Cardiac fibroblast (primary cell): ENCODE measurements at regions not wholly inside any gene's neighbourhood (a gene's known extent, or its start where the extent isn't known, plus 50 kb on each side); places are given as distances from the start of the nearest gene placed in this dataset.
A peak's percentile ranks its signal among the peaks of the same experiment; 100 is the strongest.

Experiments
- DNase-seq, 2 donors: peaks; one replicate each; pipeline versions ENCODE4 v3.0.0 to v3.0.0-alpha.2; 2010; ENCODE audit warnings: low read depth in 2 of 2
- H3K4me3 ChIP-seq, 2 donors: replicated peaks in 1 of 2; 1 replicate in 1 of 2; 2 replicates in 1 of 2; pipeline ENCODE4 v1.5.1; 2011; ENCODE audit warnings: low read depth in 2 of 2, low read length in 2 of 2, mild to moderate bottlenecking in 2 of 2, moderate library complexity in 1 of 2
- TF ChIP-seq, protein P1 (sequence below): IDR thresholded peaks from one replicate; pipeline ENCODE4 v1.5.1; 2011; ENCODE audit warnings: low read depth, mild to moderate bottlenecking, low read length, inconsistent platforms

GRCh38 chr17:13240851-13241250 is 223.0 kb upstream of the ELAC2 start:
- no peak for DNase-seq
- TF ChIP-seq, protein P1, sequence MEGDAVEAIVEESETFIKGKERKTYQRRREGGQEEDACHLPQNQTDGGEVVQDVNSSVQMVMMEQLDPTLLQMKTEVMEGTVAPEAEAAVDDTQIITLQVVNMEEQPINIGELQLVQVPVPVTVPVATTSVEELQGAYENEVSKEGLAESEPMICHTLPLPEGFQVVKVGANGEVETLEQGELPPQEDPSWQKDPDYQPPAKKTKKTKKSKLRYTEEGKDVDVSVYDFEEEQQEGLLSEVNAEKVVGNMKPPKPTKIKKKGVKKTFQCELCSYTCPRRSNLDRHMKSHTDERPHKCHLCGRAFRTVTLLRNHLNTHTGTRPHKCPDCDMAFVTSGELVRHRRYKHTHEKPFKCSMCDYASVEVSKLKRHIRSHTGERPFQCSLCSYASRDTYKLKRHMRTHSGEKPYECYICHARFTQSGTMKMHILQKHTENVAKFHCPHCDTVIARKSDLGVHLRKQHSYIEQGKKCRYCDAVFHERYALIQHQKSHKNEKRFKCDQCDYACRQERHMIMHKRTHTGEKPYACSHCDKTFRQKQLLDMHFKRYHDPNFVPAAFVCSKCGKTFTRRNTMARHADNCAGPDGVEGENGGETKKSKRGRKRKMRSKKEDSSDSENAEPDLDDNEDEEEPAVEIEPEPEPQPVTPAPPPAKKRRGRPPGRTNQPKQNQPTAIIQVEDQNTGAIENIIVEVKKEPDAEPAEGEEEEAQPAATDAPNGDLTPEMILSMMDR = no peak
- H3K4me3 ChIP-seq = no peak overlapping the region

DNA sequence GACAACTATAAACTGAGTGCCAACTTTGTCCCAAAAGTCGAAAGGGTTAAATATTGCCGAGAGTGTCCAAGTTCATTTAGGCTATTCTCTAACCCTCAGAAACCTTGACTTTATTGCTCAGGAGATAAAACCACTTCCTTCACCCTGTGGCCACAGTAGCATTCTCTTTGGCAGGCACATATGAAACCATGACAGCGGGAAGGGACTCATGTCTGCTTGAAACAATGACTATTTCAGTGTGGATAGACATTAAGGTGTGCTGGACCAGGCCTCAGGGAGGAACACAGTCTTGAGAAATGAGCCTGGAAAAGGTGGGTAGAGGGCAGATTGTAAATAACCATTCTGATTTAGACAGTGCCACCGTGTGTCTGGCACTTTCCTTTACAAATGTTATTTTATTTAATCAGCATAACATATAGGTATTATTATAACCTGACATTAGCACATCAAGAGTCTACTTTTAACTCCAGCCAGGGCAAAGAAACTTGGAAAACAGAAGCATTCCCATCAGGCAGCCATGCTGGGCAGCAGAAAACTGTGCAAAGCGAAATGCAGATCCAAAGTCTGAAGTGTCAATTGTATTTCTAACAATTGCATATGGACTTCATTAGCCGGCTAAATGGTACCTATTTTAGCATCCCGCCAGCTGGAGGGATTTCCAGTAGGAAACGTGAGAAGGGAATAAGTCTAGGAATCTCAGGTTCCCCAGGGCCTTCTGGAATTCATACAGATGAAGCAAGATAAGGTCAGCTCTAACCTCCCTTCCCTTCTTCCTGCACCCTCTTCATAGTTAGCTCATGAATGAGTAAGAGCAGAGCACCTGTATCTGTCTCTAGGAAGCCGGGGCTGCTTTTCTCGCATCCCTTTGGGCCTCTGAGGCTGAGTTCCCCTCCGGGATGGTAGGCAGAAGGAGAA is 212.8 kb upstream of the ELAC2 start:
- TF ChIP-seq, protein P1 = no peak
- DNase-seq = no peak
- no peak overlapping the region for H3K4me3 ChIP-seq

GRCh38 chr17:13228225-13228624 is 210.4 kb upstream of the ELAC2 start:
- no peak overlapping the region for H3K4me3 ChIP-seq
- TF ChIP-seq, protein P1 = no peak
- DNase-seq = no peak

DNA sequence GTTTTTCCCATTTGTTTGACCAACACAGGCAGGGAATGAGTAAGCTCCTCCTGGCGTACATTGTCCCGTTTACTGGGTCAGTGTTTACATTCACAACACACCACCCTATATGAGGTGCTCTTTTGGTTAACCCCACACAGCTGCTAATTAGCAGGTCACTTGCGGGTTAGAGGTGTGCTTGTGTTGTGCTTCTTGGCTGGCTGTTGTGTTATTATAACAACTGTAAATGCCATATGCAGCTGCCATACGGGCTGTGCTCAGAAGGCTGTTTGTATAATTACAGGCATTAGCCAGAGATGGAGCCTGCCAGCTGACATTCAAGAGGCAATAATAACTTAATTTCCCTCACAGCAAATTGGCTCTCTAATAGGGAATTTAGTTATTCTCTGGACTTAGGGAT is 205.1 kb upstream of the ELAC2 start:
- no peak for DNase-seq
- TF ChIP-seq, protein P1 = no peak
- no peak overlapping the region for H3K4me3 ChIP-seq

DNA sequence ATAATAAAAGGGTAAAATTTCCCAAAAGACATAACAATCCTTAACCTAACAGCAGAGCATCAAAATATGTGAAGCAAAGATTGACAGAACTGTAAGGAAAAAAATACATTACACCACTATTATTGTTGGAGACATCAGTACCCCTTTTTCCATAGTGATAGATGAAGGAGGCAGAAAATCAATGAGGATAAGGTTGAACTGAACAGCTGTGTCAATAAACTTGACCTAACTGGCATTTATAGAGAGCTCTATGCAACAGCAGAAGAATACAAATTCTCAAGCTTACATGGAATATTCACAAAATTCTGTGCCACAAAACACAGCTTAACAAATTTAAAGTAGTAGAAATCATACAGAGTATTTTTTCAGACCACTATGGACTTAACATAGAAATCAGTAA is 195.0 kb upstream of the ELAC2 start:
- TF ChIP-seq, protein P1 = no peak
- no peak for DNase-seq
- H3K4me3 ChIP-seq = no peak overlapping the region

DNA sequence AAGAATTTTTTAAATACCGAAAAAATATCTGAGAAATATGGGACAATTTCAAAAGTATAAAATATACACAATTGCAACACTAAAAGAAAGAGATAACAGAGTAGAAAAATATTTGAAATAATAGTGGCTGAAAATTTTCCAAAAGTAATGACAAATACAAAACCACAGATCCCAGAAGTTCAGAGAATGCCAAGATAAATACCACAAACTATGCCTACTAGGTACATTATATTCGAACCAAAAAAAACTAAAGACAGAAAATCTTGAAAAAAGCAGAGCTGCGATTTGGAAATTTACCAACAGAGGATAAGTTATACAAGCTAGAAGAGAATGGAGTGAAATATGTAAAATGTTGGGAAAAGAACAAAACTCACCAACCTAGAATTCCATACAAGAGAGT is 191.3 kb upstream of the ELAC2 start:
- TF ChIP-seq, protein P1 = no peak

More for the DNA sequence above, 191.3 kb upstream of the ELAC2 start:
- H3K4me3 ChIP-seq = no peak overlapping the region
- peak; percentile 34 to 48 for DNase-seq
